ENCODE measurements at regions not wholly inside any gene's neighbourhood (a gene's known extent, or its start where the extent isn't known, plus 50 kb on each side); places are given as distances from the start of the nearest gene placed in this dataset.

DNA sequence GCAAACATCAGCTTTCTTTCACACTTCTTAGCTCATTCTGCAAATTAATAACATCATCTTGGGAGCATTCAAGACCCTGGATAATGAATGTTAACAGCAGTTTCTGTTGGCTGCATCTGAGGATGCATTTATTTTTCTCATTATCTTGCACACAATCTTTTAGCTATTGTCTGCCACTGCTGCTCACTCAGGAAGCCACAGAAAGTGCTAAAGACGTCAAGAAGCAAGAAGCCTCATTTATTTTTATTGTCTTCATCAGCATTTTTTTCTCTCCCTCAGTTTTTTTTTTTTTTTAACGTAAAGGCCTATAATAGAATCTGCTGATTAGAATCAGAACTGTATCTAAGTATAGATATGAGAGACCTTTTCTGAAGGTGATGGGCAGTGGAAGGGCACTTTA, 1339.4 kb downstream of the FAM181B start:
- CTCF ChIA-PET, result no interaction called here
- TF ChIP-seq FOXM1 (IDR thresholded peaks at IDR 0.05; ENCODE audit: borderline replicate concordance), result no peak
- no peak for TF ChIP-seq CTBP1 (IDR thresholded peaks at IDR 0.05; ENCODE audit: borderline replicate concordance)
- TF ChIP-seq, protein P1, sequence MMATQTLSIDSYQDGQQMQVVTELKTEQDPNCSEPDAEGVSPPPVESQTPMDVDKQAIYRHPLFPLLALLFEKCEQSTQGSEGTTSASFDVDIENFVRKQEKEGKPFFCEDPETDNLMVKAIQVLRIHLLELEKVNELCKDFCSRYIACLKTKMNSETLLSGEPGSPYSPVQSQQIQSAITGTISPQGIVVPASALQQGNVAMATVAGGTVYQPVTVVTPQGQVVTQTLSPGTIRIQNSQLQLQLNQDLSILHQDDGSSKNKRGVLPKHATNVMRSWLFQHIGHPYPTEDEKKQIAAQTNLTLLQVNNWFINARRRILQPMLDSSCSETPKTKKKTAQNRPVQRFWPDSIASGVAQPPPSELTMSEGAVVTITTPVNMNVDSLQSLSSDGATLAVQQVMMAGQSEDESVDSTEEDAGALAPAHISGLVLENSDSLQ (IDR thresholded peaks at IDR 0.05), result no peak
- no peak for TF ChIP-seq FOXK2 (IDR thresholded peaks at IDR 0.05)
- TF ChIP-seq L3MBTL2 (conservative IDR thresholded peaks at IDR 0.05), result no peak
- TF ChIP-seq ARNT (IDR thresholded peaks at IDR 0.05), result no peak
- TF ChIP-seq ELF4 (IDR thresholded peaks at IDR 0.05), result no peak
- no peak for TF ChIP-seq SP1 (IDR thresholded peaks at IDR 0.05)
- TF ChIP-seq SUZ12 (IDR thresholded peaks at IDR 0.05), result no peak
- no peak for TF ChIP-seq ZNF384 (IDR thresholded peaks at IDR 0.05)
- no peak for TF ChIP-seq BHLHE40 (IDR thresholded peaks at IDR 0.05; ENCODE audit: borderline replicate concordance)
- TF ChIP-seq FOXA1 (IDR thresholded peaks at IDR 0.05), result no peak
- TF ChIP-seq NFRKB (IDR thresholded peaks at IDR 0.05), result no peak
- no peak for TF ChIP-seq LEF1 (IDR thresholded peaks at IDR 0.05; ENCODE audit: borderline replicate concordance)
- POLR2A ChIA-PET, result no interaction called here
- DNase-seq (ENCODE audit: extremely low spot score), result no peak

DNA sequence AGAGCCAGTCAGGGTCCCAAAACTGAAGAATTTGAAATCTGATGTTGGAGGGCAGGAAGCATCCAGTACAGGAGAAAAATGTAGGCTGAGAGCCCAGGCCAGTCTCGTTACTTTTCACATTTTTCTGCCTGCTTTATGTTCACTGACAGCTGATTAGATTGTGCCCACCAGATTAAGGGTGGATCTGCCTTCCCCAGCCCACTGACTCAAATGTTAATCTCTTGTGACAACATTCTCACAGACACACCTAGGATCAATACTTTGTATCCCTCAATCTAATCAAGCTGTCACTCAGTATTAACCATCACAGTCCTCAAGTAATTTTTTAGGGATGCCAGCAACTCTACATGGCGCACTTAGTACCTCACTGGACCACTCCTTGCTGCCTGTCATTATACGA, 1345.3 kb downstream of the FAM181B start:
- DNase-seq (ENCODE audit: extremely low spot score), result no peak
- CTCF ChIA-PET, result no interaction called here
- no peak for TF ChIP-seq SUZ12 (IDR thresholded peaks at IDR 0.05)
- TF ChIP-seq CTBP1 (IDR thresholded peaks at IDR 0.05; ENCODE audit: borderline replicate concordance), result no peak
- TF ChIP-seq, protein P1 (IDR thresholded peaks at IDR 0.05), result no peak
- TF ChIP-seq BHLHE40 (IDR thresholded peaks at IDR 0.05; ENCODE audit: borderline replicate concordance), result no peak
- no peak for TF ChIP-seq LEF1 (IDR thresholded peaks at IDR 0.05; ENCODE audit: borderline replicate concordance)
- TF ChIP-seq L3MBTL2 (conservative IDR thresholded peaks at IDR 0.05), result no peak
- TF ChIP-seq FOXK2 (IDR thresholded peaks at IDR 0.05), result no peak
- TF ChIP-seq ZNF384 (IDR thresholded peaks at IDR 0.05), result no peak
- TF ChIP-seq HDGF (IDR thresholded peaks at IDR 0.05; ENCODE audit: borderline replicate concordance), result no peak
- TF ChIP-seq ARNT (IDR thresholded peaks at IDR 0.05), result no peak
- TF ChIP-seq TARDBP (IDR thresholded peaks at IDR 0.05), result no peak
- POLR2A ChIA-PET, result no interaction called here

DNA sequence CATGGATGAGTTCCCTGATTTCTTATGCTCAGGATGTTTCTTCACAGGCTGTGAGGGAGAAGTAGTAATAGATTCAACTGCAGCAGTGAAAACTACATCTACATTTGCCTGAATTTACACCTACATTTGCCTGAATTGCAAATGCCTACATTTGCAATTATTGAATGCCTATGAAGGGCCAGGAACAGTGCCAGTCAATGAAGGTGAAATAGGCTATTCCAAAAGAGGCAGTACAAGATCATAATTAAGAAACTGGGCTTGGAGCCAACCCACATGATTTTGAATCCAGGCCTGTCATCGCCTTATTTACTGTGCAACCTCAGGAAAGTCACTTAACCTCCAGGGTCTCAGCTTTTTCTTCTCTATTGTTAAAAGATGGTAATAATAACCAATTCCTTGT, 1353.3 kb downstream of the FAM181B start:
- ChIA-PET CTCF (no interaction called here), POLR2A (no interaction called here)
- TF ChIP-seq CTBP1 (IDR thresholded peaks at IDR 0.05; ENCODE audit: borderline replicate concordance) (no peak), ARNT (IDR thresholded peaks at IDR 0.05) (no peak), NFRKB (IDR thresholded peaks at IDR 0.05) (no peak), FOXA1 (IDR thresholded peaks at IDR 0.05) (no peak), LEF1 (IDR thresholded peaks at IDR 0.05; ENCODE audit: borderline replicate concordance) (no peak), HDGF (IDR thresholded peaks at IDR 0.05; ENCODE audit: borderline replicate concordance) (no peak), TARDBP (IDR thresholded peaks at IDR 0.05) (no peak), ZNF384 (IDR thresholded peaks at IDR 0.05) (no peak), L3MBTL2 (conservative IDR thresholded peaks at IDR 0.05) (no peak), SUZ12 (IDR thresholded peaks at IDR 0.05) (no peak), FOXK2 (IDR thresholded peaks at IDR 0.05) (no peak), BHLHE40 (IDR thresholded peaks at IDR 0.05; ENCODE audit: borderline replicate concordance) (no peak), FOXM1 (IDR thresholded peaks at IDR 0.05; ENCODE audit: borderline replicate concordance) (no peak), SP1 (IDR thresholded peaks at IDR 0.05) (no peak)
- DNase-seq (ENCODE audit: extremely low spot score), result no peak

DNA sequence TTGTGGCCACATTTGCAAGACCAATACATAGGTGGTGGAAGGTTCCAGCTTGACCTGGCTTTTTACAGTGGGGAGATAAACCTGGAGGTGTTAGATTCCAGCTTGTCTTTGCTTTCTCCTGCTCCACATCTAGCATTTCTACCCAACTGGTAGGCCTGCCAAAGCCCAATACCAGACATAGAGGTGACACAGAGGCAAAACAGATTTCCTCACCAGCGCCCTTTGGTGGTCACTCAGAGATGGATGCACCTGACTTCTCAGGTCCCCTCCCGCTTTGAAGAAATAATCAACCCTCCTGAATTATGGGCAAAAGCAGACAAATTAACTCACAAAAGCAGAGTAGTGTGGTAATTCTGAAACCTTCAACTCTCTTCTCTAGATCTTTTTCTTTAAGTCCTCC, 1356.2 kb downstream of the FAM181B start:
- TF ChIP-seq BHLHE40 (IDR thresholded peaks at IDR 0.05; ENCODE audit: borderline replicate concordance), result no peak
- TF ChIP-seq, protein P1 (IDR thresholded peaks at IDR 0.05), result no peak
- no peak for TF ChIP-seq SP1 (IDR thresholded peaks at IDR 0.05)
- no peak for TF ChIP-seq FOXA1 (IDR thresholded peaks at IDR 0.05)
- no peak for TF ChIP-seq CTBP1 (IDR thresholded peaks at IDR 0.05; ENCODE audit: borderline replicate concordance)
- no peak for TF ChIP-seq FOXK2 (IDR thresholded peaks at IDR 0.05)
- TF ChIP-seq LEF1 (IDR thresholded peaks at IDR 0.05; ENCODE audit: borderline replicate concordance), result no peak
- TF ChIP-seq SUZ12 (IDR thresholded peaks at IDR 0.05), result no peak
- TF ChIP-seq HDGF (IDR thresholded peaks at IDR 0.05; ENCODE audit: borderline replicate concordance), result no peak
- no peak for TF ChIP-seq ARNT (IDR thresholded peaks at IDR 0.05)
- TF ChIP-seq ELF4 (IDR thresholded peaks at IDR 0.05), result no peak
- no peak for TF ChIP-seq FOXM1 (IDR thresholded peaks at IDR 0.05; ENCODE audit: borderline replicate concordance)
- TF ChIP-seq ZNF384 (IDR thresholded peaks at IDR 0.05), result no peak
- TF ChIP-seq TARDBP (IDR thresholded peaks at IDR 0.05), result no peak
- no peak for TF ChIP-seq NFRKB (IDR thresholded peaks at IDR 0.05)
- TF ChIP-seq L3MBTL2 (conservative IDR thresholded peaks at IDR 0.05), result no peak
- ChIA-PET CTCF (no interaction called here), POLR2A (no interaction called here)
- no peak for DNase-seq (ENCODE audit: extremely low spot score)

DNA sequence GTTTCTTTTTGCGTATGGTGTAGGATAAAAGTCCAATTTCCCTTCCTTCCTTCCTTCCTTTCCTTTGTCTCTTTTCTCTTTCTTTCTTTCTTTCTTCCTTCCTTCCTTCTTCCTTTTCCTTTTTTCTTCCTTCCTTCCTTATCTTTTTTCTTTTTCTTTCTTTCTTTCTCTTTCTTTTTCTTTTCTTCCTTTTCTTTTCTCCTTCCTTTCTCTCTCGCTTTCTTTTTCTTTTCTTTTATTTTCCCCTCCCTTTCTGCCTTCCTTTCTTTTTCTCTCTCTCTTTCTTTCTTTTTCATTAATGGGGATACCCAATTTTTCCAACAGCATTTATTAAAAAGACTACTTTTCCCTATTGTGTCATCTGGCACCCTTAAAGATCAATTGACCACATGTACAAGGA, 1359.7 kb downstream of the FAM181B start:
- POLR2A ChIA-PET, result no interaction called here
- TF ChIP-seq ELF4 (IDR thresholded peaks at IDR 0.05) (no peak), SUZ12 (IDR thresholded peaks at IDR 0.05) (no peak), FOXM1 (IDR thresholded peaks at IDR 0.05; ENCODE audit: borderline replicate concordance) (no peak), CTBP1 (IDR thresholded peaks at IDR 0.05; ENCODE audit: borderline replicate concordance) (no peak), HDGF (IDR thresholded peaks at IDR 0.05; ENCODE audit: borderline replicate concordance) (no peak), FOXK2 (IDR thresholded peaks at IDR 0.05) (no peak), L3MBTL2 (conservative IDR thresholded peaks at IDR 0.05) (no peak), ARNT (IDR thresholded peaks at IDR 0.05) (no peak), FOXA1 (IDR thresholded peaks at IDR 0.05) (no peak), ZNF384 (IDR thresholded peaks at IDR 0.05) (no peak), NFRKB (IDR thresholded peaks at IDR 0.05) (no peak), LEF1 (IDR thresholded peaks at IDR 0.05; ENCODE audit: borderline replicate concordance) (no peak), TARDBP (IDR thresholded peaks at IDR 0.05) (no peak), BHLHE40 (IDR thresholded peaks at IDR 0.05; ENCODE audit: borderline replicate concordance) (no peak), SP1 (IDR thresholded peaks at IDR 0.05) (no peak)
- TF ChIP-seq, protein P1 (IDR thresholded peaks at IDR 0.05), result no peak
- CTCF ChIA-PET, result no interaction called here
- no peak for DNase-seq (ENCODE audit: extremely low spot score)
